ENCODE measurements at regions not wholly inside any gene's neighbourhood (a gene's known extent, or its start where the extent isn't known, plus 50 kb on each side); places are given as distances from the start of the nearest gene placed in this dataset.

GRCh38 chr11:116333001-116333535, 439.7 kb downstream of the BUD13 start:
- intact Hi-C loops (cut with micrococcal nuclease; ENCODE audit: unreplicated experiment) = no loop called here
- POLR2A ChIA-PET = no interaction called here
- CTCF ChIA-PET = no interaction called here

DNA sequence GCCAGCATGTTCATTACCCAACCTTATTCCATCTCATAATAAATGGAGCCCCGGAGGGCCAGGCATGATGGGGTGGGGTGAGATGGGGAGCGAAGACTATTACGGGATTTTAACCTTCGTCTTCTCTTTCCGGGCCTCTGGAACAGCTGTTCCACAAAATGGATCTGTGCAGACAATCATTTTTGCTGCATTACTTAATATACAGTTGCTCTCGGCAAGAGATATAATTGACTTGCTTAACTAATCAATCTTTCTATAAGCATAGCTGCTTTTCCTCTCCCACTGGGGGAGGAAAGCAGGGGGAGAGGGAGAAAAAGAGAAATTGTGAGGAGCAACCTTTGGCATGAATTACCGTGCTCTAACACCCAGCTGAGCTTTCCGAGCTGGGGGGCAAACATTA, 440.4 kb downstream of the BUD13 start:
- no peak overlapping the region for H3K4me3 Mint-ChIP-seq (ENCODE audit: unreplicated experiment)
- intact Hi-C loops (cut with micrococcal nuclease; ENCODE audit: unreplicated experiment) = no loop called here
- POLR2A ChIA-PET = no interaction called here
- Histone ChIP-seq H3K4me1 (peaks cover 9% of the 10 kb centered on the region; the same call in 1 of the 2 replicates), H3K4me3 (ENCODE audit: low read depth, low read length) (no peak overlapping the region), H3K27me3 (replicated peaks; ENCODE audit: control insufficient read depth, insufficient read depth, low read length) (no peaks in the 10 kb centered on the region), H3K36me3 (ENCODE audit: control insufficient read depth, insufficient read depth, low read length) (no peaks in the 10 kb centered on the region), H3K9me3 (peaks cover 8% of the 10 kb centered on the region)
- H3K4me1 Mint-ChIP-seq (ENCODE audit: low read depth, unreplicated experiment) = peaks cover 12% of the 10 kb centered on the region
- CTCF ChIA-PET = interaction anchor here (0.5 kb wide), 1 partner anchor 83 kb away, joined by 3 read pairs; no protein-coding TSS in a partner anchor
- H3K27ac Mint-ChIP-seq (ENCODE audit: unreplicated experiment) = no peak overlapping the region
- no TSS peak for BruUV-seq (replicated peaks)
- no peaks in the 10 kb centered on the region for H3K36me3 Mint-ChIP-seq (ENCODE audit: insufficient read depth, unreplicated experiment)
- H3K9me3 Mint-ChIP-seq (ENCODE audit: unreplicated experiment) = peaks cover 10% of the 10 kb centered on the region
- DNase-seq = no peak
- TF ChIP-seq, protein P1, sequence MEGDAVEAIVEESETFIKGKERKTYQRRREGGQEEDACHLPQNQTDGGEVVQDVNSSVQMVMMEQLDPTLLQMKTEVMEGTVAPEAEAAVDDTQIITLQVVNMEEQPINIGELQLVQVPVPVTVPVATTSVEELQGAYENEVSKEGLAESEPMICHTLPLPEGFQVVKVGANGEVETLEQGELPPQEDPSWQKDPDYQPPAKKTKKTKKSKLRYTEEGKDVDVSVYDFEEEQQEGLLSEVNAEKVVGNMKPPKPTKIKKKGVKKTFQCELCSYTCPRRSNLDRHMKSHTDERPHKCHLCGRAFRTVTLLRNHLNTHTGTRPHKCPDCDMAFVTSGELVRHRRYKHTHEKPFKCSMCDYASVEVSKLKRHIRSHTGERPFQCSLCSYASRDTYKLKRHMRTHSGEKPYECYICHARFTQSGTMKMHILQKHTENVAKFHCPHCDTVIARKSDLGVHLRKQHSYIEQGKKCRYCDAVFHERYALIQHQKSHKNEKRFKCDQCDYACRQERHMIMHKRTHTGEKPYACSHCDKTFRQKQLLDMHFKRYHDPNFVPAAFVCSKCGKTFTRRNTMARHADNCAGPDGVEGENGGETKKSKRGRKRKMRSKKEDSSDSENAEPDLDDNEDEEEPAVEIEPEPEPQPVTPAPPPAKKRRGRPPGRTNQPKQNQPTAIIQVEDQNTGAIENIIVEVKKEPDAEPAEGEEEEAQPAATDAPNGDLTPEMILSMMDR (IDR thresholded peaks at IDR 0.05; ENCODE audit: insufficient read depth in 1 of 2, low read depth in 1 of 2, low read length in 1 of 2, severe bottlenecking in 1 of 2, unreplicated experiment in 1 of 2) = no peak
- H3K27me3 Mint-ChIP-seq (ENCODE audit: insufficient read depth, unreplicated experiment) = no peaks in the 10 kb centered on the region

More at GRCh38 chr11:116333001-116333535, 439.7 kb downstream of the BUD13 start:
- no peak overlapping the region for H3K4me3 Mint-ChIP-seq (ENCODE audit: unreplicated experiment)
- BruUV-seq (replicated peaks) = no TSS peak
- no peaks in the 10 kb centered on the region for H3K27me3 ChIP-seq (replicated peaks; ENCODE audit: control insufficient read depth, insufficient read depth, low read length)
- no peak overlapping the region for H3K27ac Mint-ChIP-seq (ENCODE audit: unreplicated experiment)
- TF ChIP-seq, protein P1 (IDR thresholded peaks at IDR 0.05; ENCODE audit: insufficient read depth in 1 of 2, low read depth in 1 of 2, low read length in 1 of 2, severe bottlenecking in 1 of 2, unreplicated experiment in 1 of 2) = no peak
- no peaks in the 10 kb centered on the region for H3K36me3 Mint-ChIP-seq (ENCODE audit: insufficient read depth, unreplicated experiment)
- peaks cover 10% of the 10 kb centered on the region for H3K9me3 Mint-ChIP-seq (ENCODE audit: unreplicated experiment)
- H3K36me3 ChIP-seq (ENCODE audit: control insufficient read depth, insufficient read depth, low read length) = no peaks in the 10 kb centered on the region
- peaks cover 12% of the 10 kb centered on the region for H3K4me1 Mint-ChIP-seq (ENCODE audit: low read depth, unreplicated experiment)
- peaks cover 9% of the 10 kb centered on the region; the same call in 1 of the 2 replicates for H3K4me1 ChIP-seq
- peak in 1 of 2 experiments; percentile 18 for DNase-seq
- peaks cover 13% of the 10 kb centered on the region for H3K9me3 ChIP-seq
- no peak overlapping the region for H3K4me3 ChIP-seq (ENCODE audit: low read depth, low read length)
- H3K27me3 Mint-ChIP-seq (ENCODE audit: insufficient read depth, unreplicated experiment) = no peaks in the 10 kb centered on the region

GRCh38 chr11:116331381-116331780, 441.4 kb downstream of the BUD13 start:
- H3K4me3 ChIP-seq (ENCODE audit: low read depth, low read length) = no peak overlapping the region
- Mint-ChIP-seq H3K4me3 (ENCODE audit: unreplicated experiment) (no peak overlapping the region), H3K9me3 (ENCODE audit: unreplicated experiment) (peaks cover 10% of the 10 kb centered on the region), H3K36me3 (ENCODE audit: insufficient read depth, unreplicated experiment) (no peaks in the 10 kb centered on the region), H3K27me3 (ENCODE audit: insufficient read depth, unreplicated experiment) (no peaks in the 10 kb centered on the region), H3K27ac (ENCODE audit: unreplicated experiment) (no peak overlapping the region), H3K4me1 (ENCODE audit: low read depth, unreplicated experiment) (peaks cover 12% of the 10 kb centered on the region)
- intact Hi-C loops (cut with micrococcal nuclease; ENCODE audit: unreplicated experiment) = no loop called here
- H3K27me3 ChIP-seq (replicated peaks; ENCODE audit: control insufficient read depth, insufficient read depth, low read length) = no peaks in the 10 kb centered on the region
- TF ChIP-seq, protein P1 (IDR thresholded peaks at IDR 0.05; ENCODE audit: insufficient read depth in 1 of 2, low read depth in 1 of 2, low read length in 1 of 2, severe bottlenecking in 1 of 2, unreplicated experiment in 1 of 2) = no peak
- H3K4me1 ChIP-seq = peaks cover 9% of the 10 kb centered on the region; the same call in 1 of the 2 replicates
- no TSS peak for BruUV-seq (replicated peaks)
- peak in 1 of 2 experiments; percentile 14 for DNase-seq
- H3K9me3 ChIP-seq = no peaks in the 10 kb centered on the region
- no peaks in the 10 kb centered on the region for H3K36me3 ChIP-seq (ENCODE audit: control insufficient read depth, insufficient read depth, low read length)
- POLR2A ChIA-PET = no interaction called here
- CTCF ChIA-PET = no interaction called here

Data from Caco-2 (cell line).